SKM-1 treated with dmso at 0.1 percent for 144 hours (cell line): ENCODE measurements at regions not wholly inside any gene's neighbourhood (a gene's known extent, or its start where the extent isn't known, plus 50 kb on each side); places are given as distances from the start of the nearest gene placed in this dataset.

Experiments
- DNase-seq: peaks from one replicate; lab custom pipeline; 2025; ENCODE audit not compliant: unreplicated experiment; lab: John Stamatoyannopoulos, UW

DNA sequence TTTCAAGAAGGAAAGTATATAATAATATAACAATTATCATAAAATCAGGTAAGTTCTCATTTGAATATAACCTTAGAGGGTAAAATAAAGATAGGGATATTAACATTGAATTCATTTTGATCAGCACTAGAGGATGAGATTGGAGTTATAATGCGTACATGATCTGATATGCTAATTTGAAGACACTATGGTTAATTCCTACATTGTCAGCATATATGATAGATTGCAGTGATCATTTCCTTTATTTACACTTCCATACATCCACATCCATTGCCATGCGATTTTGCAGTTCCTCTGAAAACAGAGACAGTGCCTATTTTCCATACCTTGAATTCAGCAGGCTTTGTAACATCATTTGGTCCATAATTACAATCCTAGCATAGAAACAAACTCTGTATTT is 519.2 kb downstream of the CCDC85A start:
- no peak for DNase-seq

DNA sequence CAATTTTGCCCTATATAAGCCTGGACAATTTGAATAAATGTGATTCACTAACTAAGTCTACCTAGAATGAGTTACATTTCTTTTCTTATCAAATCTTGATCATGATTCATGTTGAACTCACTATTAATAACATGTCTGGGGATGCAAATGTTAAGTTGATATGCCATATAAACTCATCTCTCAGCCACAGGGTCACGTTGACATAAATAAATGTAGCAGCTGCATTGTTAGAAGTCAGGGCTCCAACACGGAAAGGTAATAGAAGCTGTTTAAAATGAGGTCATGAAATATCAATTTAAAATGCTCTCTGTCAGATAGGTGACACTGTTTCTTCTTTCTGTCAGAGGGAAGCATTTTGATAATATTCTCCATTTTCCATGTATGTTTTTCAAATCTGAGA is 521.9 kb downstream of the CCDC85A start:
- no peak for DNase-seq

DNA sequence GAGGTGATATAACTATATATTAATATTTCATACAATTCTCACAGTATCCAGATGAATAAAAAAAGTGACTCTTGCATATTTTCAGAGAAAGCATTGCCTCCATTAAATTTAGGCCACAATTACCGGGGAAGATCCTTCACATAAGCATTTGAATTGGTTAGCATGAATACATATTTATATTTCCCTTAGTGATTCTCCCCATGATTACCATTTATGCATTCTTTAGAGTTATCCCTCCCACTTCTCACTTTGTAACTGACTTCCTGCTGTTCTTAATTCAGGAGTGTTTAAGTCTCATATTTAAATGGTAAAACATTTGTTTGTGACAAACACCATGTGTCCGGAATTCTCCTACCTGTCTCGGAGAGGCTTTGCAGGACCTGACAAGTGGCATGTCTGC is 523.4 kb downstream of the CCDC85A start:
- DNase-seq = no peak

DNA sequence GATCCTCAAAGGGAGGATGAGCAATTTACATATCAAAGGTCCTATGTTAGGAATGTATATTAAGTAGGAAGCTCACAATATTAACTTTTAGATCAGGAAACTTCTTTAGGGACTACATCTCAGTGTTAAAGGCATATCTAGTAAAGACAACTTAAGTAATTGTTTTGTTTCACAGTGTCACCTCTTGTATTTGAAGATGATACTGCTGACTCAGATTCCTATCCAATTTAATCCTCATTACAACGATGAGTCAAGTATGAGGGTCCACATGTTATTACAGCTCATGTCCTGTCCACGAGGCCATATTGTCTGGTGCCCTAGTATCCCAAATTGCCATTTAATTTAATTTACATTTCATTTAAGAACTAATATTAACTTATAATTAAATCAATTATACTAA is 523.9 kb downstream of the CCDC85A start:
- DNase-seq = no peak

DNA sequence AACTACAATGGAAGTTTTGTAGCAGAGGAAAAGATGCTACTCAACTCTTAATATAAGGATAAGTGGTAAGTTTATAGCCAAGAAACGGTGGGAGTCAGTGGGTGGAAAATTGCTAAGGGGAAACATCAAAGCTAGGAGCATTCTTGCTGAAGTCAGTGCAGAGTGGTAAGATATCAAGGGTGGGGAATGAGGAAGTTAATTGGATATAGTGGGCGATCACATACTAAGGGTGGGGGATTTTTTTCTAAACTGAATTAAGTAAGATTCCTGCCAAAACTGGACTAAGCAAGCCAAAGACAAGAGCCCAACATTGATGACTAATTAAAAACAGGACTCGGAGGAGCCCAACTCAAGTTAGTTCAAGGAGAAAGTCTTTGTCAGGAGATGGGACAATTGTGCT is 525.4 kb downstream of the CCDC85A start:
- DNase-seq = no peak

DNA sequence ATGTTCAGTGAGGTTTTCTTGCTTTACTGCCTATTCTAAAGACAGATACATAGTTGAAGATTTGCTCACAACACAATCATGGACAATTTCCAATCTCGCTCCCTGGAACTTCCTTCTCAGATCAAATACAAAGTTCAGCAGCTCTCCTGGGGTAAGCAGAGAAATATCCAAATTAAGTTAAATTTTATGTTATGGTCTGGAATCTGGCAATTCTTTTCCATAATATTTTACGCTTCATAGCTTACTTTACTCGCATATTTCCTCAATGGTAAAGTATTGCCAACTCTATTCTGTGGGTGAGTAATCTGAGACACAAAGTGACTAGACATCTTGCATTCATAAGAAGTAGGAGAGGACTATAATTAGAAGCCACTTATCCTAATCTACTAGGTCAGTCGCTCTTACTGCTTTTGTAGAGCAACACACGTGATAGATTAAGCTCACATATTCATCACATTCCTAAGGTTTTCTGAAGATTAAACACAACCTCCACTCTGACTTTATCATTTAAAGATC is 529.4 kb downstream of the CCDC85A start:
- no peak for DNase-seq

DNA sequence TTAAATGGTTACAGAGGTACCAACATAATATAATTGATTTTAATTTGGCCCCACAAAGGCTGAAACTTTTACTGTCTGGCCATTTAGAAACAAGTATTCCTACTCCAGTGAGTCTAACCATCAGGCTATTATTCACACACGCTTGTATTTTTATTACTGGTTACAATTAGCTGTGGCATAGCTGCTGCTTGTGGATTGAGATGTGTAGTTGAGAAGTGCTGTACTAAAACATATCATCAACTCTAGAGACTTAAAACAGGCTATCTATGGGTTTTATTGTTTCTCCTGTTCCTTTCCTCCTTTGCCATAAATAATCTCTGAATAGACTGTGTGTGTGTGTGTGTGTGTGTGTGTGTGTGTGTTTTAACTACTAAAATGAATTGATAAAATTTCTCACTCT is 530.2 kb downstream of the CCDC85A start:
- DNase-seq = no peak

DNA sequence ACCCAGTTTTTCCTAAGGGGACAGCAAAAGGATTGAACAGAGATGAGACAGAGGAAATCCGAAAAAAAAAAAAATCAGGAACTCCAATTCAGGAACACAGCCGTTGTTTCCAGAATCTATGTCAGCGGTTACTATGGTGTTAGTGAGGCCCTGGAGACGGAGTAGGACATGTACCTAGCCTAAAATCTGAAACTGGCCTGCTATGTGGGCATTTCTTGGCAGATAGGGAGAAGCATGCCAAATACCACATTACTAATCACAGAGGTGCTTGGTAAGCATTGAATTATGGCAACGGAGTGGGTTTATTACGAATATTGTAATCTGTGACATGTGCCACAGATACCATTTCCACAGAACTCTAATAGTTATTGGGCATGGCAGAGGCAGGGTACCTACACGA is 530.6 kb downstream of the CCDC85A start:
- DNase-seq = no peak

DNA sequence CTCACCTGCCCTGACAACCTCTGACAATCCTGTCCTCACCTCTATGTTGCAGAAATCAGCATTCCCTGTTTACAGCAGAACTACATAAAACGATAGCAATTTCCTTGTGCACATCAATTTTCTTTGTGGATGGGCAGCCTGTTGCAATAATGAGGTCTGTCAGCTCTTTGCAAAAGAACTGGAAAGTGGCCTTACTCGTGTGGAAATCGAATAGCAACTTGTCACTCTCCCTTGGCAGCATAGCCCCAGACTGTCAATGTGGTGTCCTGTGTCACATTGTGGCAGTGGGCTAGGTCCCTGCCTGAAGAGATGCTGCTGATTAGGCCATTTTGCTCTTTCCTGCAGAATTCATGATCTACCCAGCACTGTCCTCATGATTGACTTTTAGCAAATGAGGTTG is 531.9 kb downstream of the CCDC85A start:
- DNase-seq = no peak

DNA sequence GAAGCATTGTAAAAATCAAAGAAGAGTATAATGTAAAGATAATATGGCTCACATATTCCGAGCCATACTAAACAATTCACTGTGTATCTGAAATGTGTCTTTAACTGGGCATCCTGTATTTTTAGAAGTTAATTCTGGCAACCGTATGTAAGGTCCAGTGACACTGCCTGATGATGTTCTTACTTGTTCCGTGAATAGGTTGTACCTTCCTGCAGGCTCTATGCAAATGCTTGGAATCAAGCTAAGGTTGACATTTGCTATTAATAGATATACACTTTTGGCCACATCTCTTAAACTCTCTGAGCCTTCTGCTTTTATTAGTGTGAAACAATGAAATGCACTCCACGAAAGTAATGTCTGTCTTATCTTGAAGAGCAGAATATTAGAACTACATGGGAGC is 534.6 kb downstream of the CCDC85A start:
- no peak for DNase-seq

DNA sequence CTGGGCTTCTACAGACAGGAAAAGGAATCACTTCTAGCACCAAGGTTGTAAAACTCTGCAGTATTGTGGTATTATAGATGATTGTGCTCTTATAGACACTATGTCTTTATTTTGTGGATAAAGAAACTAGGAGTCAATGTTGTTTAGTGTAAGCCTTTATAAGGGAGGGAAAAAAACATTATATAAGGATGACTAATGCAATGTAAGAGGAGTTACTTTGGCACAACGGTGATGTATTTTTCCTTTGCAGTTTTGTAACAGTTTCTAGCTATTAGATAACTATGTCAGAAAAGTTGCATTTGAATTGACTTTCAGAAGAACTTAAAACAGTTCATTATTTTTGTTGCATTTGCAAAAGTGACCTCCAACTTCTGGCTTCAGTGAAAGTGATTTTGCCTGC is 545.4 kb downstream of the CCDC85A start:
- no peak for DNase-seq

DNA sequence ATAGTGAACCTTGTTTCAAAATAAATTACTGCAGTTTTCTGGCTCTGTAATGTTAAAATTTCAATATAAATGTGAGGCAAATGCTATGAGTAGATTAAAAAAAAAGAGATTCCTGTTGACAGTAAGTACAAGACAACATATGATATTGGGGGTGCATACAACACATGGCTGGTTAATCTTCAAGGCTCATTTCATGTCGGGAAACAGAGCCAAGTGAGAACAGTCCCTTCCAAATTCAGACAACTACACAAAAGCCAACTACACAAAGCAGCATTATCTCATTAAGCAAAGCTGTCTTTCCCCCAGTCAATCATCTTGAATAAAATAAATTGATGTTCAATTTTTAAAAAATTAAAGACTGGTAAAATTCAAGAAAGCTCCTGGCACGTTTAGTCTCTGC is 549.2 kb downstream of the CCDC85A start:
- DNase-seq = no peak

DNA sequence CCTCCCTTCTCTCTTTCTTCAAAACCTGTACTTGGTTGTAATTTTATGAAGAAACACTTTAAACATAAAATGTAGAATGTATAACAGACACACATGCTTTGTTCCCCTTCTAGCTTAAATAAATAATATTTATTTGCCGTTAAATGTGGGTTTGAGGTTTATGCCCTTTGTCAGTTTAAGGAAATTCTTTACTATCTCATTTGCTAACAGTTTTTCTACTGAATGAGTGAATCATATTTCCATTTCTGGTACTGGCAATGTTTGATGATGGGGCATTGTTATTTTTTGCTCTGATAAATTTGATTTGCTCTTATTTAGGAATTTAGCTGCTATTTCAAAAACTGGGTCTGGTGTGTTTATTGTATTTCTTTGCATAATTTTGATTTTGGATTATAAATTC is 555.6 kb downstream of the CCDC85A start:
- DNase-seq = no peak

DNA sequence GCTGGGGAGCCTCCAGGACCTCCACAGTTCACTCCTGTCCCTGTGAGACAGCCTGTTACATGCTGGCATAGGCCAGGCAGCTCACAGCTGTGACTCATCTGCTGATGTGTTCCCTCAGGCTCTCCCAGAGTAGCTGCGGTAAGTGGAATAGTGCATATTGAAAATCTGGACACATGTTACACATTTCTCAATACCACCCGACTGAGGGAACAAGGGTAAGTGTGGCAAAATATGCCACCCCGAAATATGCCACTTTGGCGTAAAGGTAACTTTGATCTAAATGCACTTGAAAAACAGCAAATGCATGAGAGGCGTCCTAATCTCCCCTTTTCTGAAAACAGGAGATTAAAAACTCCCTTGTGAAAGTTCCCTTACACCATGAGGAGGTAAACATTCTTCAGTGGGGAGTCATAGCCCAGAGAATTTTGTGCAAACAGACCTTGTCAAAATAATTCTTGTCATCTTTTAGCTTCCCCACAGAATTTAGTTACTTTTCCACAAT is 557.9 kb downstream of the CCDC85A start:
- no peak for DNase-seq

DNA sequence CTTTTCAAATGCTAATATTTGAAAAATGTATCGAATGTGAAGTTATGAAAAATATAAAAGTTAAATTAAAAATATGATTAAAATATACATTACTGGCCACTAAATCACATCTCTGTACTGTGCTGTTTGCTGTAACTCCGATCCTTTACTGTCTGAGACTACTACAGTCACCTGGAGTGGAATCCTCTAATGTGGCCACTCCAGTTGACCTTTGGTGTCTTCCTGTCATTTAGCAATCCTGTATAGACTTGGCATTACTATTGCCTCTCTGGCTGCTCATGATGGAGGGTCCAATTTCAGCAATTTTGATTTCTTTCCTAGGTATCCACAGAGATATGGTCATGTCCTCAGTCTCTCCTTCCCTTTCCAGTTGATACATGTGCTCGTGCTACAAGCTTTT is 560.0 kb downstream of the CCDC85A start:
- no peak for DNase-seq

DNA sequence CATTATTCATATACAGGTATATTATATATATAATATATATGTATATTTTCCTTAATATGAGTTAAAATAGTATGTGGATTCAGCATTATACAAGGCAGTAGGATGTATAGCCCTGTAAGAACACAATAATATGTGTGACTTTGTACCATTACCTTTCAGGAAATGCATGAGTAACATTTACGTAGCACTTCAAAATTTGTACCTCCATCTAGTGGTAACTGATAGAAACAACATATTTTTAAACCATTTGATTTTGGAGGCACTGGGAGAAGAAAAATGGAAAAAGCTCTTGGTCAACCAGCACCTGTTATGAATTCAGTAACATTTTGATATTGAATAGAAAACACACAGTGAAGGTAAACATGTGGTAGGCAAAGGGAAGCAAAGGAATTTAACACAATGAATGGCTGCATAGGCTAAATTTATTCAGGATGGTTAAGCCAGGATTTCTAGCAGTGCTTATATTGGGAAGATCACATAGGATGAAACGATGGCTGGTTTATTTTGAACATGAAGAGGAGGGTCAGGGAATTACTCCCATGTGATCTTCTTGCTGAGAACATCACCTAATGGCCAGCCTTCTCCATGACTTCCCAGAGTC is 565.5 kb downstream of the CCDC85A start:
- peak; percentile 36 for DNase-seq

DNA sequence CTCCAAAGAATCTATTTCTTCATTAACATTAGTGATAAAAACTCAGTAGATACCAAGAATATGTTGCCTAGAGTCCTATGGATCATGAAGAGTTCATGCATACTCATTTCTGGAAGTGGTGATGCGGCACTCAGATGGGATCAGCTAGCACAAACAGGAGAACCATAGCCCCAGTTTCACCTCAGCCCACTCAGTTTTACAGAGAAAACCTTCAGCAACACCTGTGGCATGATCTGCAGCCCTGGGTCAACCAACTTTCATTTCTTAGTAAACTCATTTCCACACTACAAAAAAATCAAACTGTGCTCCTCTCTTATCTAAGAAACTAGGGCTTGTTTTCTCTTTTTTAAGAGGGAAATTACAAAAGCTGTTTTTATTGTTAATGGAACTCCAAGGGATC is 569.4 kb downstream of the CCDC85A start:
- DNase-seq = no peak

DNA sequence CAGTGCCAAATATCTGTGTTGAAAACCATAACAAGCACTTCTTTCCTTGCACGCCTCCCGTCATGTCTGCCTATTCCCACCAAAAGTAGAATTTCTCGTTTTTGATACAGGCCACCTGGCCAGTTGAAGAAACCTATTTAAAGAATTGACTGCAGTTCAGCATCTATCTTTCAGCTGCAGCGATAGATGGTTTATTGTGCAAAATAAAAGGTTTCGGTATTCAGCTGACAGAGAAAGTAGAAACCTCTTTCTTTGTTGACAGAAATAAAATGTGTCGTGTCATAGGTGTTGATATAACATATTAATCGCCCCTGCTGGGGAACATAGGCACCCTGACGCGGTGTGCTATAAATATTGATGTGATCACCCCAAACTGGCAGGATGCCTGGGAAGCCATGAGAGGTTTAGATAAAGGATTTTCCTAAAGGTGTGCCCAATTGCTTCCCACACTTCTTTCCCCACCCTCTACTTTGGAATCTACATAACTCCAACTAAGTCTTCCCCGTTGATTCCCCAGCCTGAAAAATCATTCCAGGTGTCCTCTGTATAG is 570.4 kb downstream of the CCDC85A start:
- no peak for DNase-seq

DNA sequence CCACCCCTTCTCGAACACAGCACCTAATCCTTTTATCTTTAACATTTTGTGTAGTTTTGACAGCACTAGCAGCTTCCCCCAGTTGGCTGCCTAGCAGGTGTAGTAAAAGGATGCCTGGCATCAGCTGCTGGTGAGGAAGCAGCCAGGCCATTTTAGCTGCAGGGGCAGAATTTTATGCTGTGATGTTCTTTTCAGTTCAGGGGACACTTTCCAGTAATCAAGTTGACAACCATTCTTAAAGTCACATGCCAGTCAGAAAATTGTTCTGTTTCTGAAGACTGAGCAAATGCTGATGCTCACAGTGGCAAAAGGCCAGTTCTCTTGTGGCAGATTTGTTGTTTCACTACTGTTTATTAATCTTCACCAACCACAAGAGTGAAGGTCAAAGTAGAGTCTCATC is 570.8 kb downstream of the CCDC85A start:
- DNase-seq = no peak

DNA sequence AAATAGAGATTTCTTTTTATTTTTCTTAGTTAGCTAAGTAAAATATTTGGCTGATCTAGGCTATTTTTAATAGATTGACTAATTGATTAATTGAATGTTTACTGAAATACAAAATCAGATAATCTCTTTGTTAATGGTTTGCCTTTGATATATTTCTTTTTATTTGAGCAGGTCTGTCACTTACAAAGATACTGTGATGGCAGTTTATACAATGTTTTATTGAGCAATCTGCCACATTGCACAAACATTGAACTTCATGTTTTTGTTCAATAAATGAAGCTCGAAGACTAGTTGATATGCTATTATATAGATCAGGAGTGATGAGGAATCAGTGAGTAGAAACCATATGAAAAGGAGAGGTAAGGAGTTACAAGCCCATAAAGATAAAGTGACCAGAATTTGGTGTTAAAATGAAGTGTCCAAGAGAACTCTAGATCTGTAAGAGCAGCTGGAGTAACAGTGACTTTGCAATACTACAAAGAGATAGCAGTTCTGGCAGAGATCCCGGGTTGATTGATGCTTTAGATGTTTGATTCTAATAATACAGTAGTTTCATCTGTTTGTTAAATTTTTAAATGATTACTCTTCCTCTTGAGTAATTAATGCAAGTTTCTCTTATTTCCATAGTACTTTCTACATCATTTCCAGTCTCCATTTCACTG is 574.2 kb downstream of the CCDC85A start:
- no peak for DNase-seq

DNA sequence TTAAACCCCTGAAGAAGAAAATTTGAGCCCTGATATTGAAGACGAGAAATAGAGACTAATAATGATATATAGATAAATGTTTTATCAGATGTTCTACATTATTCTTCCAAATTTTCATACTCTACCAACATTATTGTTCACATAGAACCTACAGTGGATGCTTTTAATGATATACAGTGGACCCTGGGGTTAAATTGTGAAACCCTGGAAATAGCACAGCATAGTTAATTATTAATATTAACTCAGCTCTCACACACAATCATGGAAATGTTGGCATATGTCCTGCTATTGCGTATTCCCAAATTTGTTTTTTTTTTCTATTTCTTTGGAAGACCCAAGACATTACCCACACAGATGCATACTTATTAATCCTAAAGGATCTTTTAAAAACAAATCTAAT is 579.9 kb downstream of the CCDC85A start:
- DNase-seq = no peak

DNA sequence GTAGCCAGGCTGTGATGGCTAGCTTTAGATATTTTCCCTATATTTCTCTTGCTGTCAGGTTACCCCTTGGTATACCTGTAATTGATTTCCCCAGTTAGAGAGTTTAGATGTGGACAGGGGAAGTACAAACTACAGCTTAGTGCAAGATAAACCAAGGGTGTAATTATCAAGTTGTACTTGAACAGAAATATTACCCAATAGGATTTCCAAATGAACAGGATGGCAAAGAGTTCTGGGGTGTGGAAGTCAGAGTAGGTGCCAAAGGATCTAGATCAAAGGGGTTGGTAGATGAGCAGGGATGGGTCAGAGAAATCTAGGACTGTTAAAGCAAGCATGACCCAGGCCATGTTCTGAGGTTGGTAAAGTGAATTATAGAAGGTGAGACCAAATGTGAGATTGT is 585.2 kb downstream of the CCDC85A start:
- no peak for DNase-seq

DNA sequence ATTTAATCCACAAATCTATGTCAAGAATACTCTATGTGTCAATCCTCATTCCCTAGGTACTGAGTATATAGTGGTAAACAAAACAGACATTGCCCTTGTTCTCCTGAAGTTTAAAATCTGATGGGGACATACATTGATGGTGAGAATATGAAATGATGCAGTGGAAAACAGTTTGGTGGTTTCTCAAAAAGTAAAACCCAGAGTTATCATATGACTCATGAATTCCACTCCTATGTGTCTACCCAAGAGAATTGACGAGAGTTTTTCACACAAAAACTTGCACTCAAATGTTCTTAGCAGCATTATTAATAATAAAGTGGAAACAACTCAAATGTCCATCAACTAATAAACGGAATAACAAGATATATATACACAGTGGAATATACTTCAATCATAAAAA is 586.7 kb downstream of the CCDC85A start:
- DNase-seq = no peak
